GM23338 (cell line): ENCODE measurements at regions not wholly inside any gene's neighbourhood (a gene's known extent, or its start where the extent isn't known, plus 50 kb on each side); places are given as distances from the start of the nearest gene placed in this dataset.

Experiments used
- ATAC-seq: fragments of 200-7000 bp; cut with Tn5 transposase; 3 replicates; pipeline ENCODE4 v1.9.1; 2020
- DNase-seq: peaks from one replicate; pipeline ENCODE4 v3.0.0-alpha.2; 2015; ENCODE audit warnings: low spot score
- H2AFZ ChIP-seq: fragments of 200-600 bp; sonication (generic); 2 replicates; pipeline ENCODE4 v1.8.0; 2016; ENCODE audit warnings: antibody characterized with exemption, mild to moderate bottlenecking, moderate library complexity
- H3F3A ChIP-seq: fragments of 200-600 bp; sonication (generic); replicated peaks from 2 replicates; pipeline ENCODE4 v1.8.0; 2017; ENCODE audit warnings: antibody characterized with exemption, mixed run types, low read depth
- H3K27ac ChIP-seq: fragments of 200-600 bp; sonication (generic); 2 replicates; pipeline ENCODE4 v1.6.1; 2016; ENCODE audit warnings: low read depth
- H3K27me3 ChIP-seq: fragments of 200-600 bp; sonication (generic); 2 replicates; pipeline ENCODE4 v1.8.0; 2016; ENCODE audit warnings: mild to moderate bottlenecking, mixed run types, moderate library complexity; ENCODE audit not compliant: insufficient read depth
- H3K36me3 ChIP-seq: fragments of 200-600 bp; sonication (generic); 2 replicates; pipeline ENCODE4 v1.8.0; 2016; ENCODE audit warnings: mild to moderate bottlenecking; ENCODE audit not compliant: insufficient read depth
- H3K4me1 ChIP-seq: fragments of 200-600 bp; sonication (generic); 2 replicates; pipeline ENCODE4 v1.8.0; 2016; ENCODE audit warnings: mild to moderate bottlenecking, moderate library complexity; ENCODE audit not compliant: insufficient read depth
- H3K4me2 ChIP-seq: fragments of 200-600 bp; sonication (generic); 2 replicates; pipeline ENCODE4 v1.7.1; 2017; ENCODE audit warnings: mixed run types
- H3K4me3 ChIP-seq: fragments of 200-600 bp; sonication (generic); 2 replicates; pipeline ENCODE4 v1.6.1; 2016; ENCODE audit warnings: mixed run types
- H3K79me2 ChIP-seq: fragments of 200-600 bp; sonication (generic); replicated peaks from 2 replicates; pipeline ENCODE4 v1.8.0; 2017; ENCODE audit warnings: mild to moderate bottlenecking; ENCODE audit not compliant: insufficient read depth
- H3K9me2 ChIP-seq: fragments of 200-600 bp; sonication (generic); 2 replicates; pipeline ENCODE4 v1.8.0; 2017; ENCODE audit not compliant: insufficient read depth
- H4K20me1 ChIP-seq: fragments of 200-600 bp; sonication (generic); replicated peaks from 2 replicates; pipeline ENCODE4 v1.8.0; 2017; ENCODE audit warnings: mild to moderate bottlenecking; ENCODE audit not compliant: insufficient read depth
- H3K27ac Mint-ChIP-seq: 2 replicates; pipeline ENCODE4 v1.8.0; 2020; ENCODE audit warnings: inconsistent platforms, mild to moderate bottlenecking, moderate library complexity, mixed read lengths
- H3K27me3 Mint-ChIP-seq: 3 replicates; pipeline ENCODE4 v1.8.0; 2022; ENCODE audit warnings: low read depth, mild to moderate bottlenecking, moderate library complexity, mixed read lengths, inconsistent platforms; ENCODE audit not compliant: insufficient read depth, poor library complexity
- H3K36me3 Mint-ChIP-seq: 3 replicates; pipeline ENCODE4 v1.8.0; 2021; ENCODE audit warnings: low read depth, mild to moderate bottlenecking, inconsistent platforms, moderate library complexity, mixed read lengths
- H3K4me1 Mint-ChIP-seq: 3 replicates; pipeline ENCODE4 v1.8.0; 2020; ENCODE audit warnings: mild to moderate bottlenecking, inconsistent platforms, mixed read lengths
- H3K4me3 Mint-ChIP-seq: 3 replicates; pipeline ENCODE4 v1.8.0; 2021; ENCODE audit warnings: moderate library complexity, mild to moderate bottlenecking, inconsistent platforms, mixed read lengths
- H3K9me3 Mint-ChIP-seq: 3 replicates; pipeline ENCODE4 v1.8.0; 2020; ENCODE audit warnings: moderate library complexity, mild to moderate bottlenecking, inconsistent platforms, mixed read lengths
- CREB1 ChIP-seq: fragments of 250-450 bp; sonication (Bioruptor Pico); IDR thresholded peaks from 2 replicates; pipeline ENCODE4 v1.5.0; 2020; ENCODE audit warnings: low read depth, mild to moderate bottlenecking, moderate library complexity
- CTCF ChIP-seq, 2 experiments: fragments of 200-600 bp in 1 of 2; sonication (generic) in 1 of 2; conservative IDR thresholded peaks; 2 replicates each; pipeline versions ENCODE4 v1.5.1 to v1.6.1; 2016 to 2017; ENCODE audit warnings: antibody characterized with exemption in 2 of 2, low read depth in 2 of 2, mild to moderate bottlenecking in 2 of 2, moderate library complexity in 1 of 2
- EZH2phosphoT487 ChIP-seq: fragments of 200-600 bp; sonication (generic); IDR thresholded peaks from one replicate; pipeline ENCODE4 v1.8.1; 2018; ENCODE audit warnings: antibody characterized with exemption; ENCODE audit not compliant: unreplicated experiment
- JUNB ChIP-seq: IDR thresholded peaks from one replicate; pipeline ENCODE4 v1.6.1; 2016; ENCODE audit warnings: antibody characterized with exemption; ENCODE audit not compliant: unreplicated experiment
- POLR2AphosphoS5 ChIP-seq: IDR thresholded peaks from 2 replicates; pipeline ENCODE4 v1.6.1; 2016; ENCODE audit warnings: antibody characterized with exemption, low read depth
- STAT1 ChIP-seq: IDR thresholded peaks from one replicate; pipeline ENCODE4 v1.6.1; 2016; ENCODE audit warnings: antibody characterized with exemption; ENCODE audit not compliant: unreplicated experiment
- ZNF114 ChIP-seq: fragments of 250-450 bp; sonication (Bioruptor Pico); IDR thresholded peaks from 2 replicates; pipeline ENCODE4 v1.5.0; 2020; ENCODE audit warnings: mild to moderate bottlenecking, moderate library complexity
- ZNF462 ChIP-seq: fragments of 250-450 bp; sonication (Bioruptor Pico); IDR thresholded peaks from 2 replicates; pipeline ENCODE4 v1.5.0; 2020; ENCODE audit warnings: mild to moderate bottlenecking, moderate library complexity

DNA sequence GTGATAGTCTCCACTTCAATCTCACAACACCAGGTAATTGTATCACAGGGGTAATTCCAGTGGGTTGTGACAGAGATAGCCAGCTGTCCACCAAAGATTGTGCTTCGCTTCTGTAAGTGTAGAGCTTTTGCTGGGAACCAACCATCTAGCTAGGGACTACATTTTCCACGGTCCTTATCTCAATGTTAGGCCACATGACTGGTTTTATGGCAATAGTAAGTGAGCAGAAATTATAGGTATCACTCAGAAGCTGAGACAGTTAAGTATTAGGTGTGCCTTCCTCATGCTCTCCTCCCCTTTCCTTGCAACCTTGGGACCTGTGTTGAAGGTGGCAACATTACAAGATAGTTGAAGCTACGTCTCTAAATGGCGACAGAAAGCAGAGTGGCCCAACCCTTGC, 108.8 kb upstream of the NALF2 start:
- no peak for DNase-seq
- H3K27ac Mint-ChIP-seq, result no peak overlapping the region
- H4K20me1 ChIP-seq, result no peaks in the 10 kb centered on the region
- H3K9me2 ChIP-seq, result no peaks in the 10 kb centered on the region
- H3K4me2 ChIP-seq, result no peak overlapping the region
- H3K27me3 Mint-ChIP-seq, result peaks cover 9% of the 10 kb centered on the region
- H3K36me3 Mint-ChIP-seq, result no peaks in the 10 kb centered on the region
- no peaks in the 10 kb centered on the region for H3F3A ChIP-seq
- ATAC-seq, result no peak
- no peak overlapping the region for H3K27ac ChIP-seq
- no peak overlapping the region for H3K4me3 ChIP-seq
- H3K9me3 Mint-ChIP-seq, result no peaks in the 10 kb centered on the region
- no peaks in the 10 kb centered on the region for H3K36me3 ChIP-seq
- H3K4me1 ChIP-seq, result no peaks in the 10 kb centered on the region; the same call in 1 of the 2 replicates
- TF ChIP-seq CREB1 (CRISPR knock-in tag), result no peak
- no peak for TF ChIP-seq EZH2phosphoT487
- no peak for TF ChIP-seq ZNF114 (CRISPR knock-in tag)
- TF ChIP-seq JUNB, result no peak
- no peak for TF ChIP-seq STAT1
- no peak for TF ChIP-seq CTCF (conservative IDR thresholded peaks at IDR 0.05; ENCODE audit: low read depth in 2 of 2)
- no peak for TF ChIP-seq POLR2AphosphoS5
- no peaks in the 10 kb centered on the region for H3K79me2 ChIP-seq
- no peak overlapping the region for H3K4me3 Mint-ChIP-seq
- no peaks in the 10 kb centered on the region for H3K27me3 ChIP-seq
- peaks cover 17% of the 10 kb centered on the region for H3K4me1 Mint-ChIP-seq
- H2AFZ ChIP-seq, result no peak overlapping the region

- H3K4me1 Mint-ChIP-seq, result peaks cover 14% of the 10 kb centered on the region
- H3K4me1 ChIP-seq, result no peaks in the 10 kb centered on the region
- H2AFZ ChIP-seq, result no peak overlapping the region
- no peaks in the 10 kb centered on the region for H3K9me3 Mint-ChIP-seq
- ATAC-seq (no peak), DNase-seq (no peak)
- no peaks in the 10 kb centered on the region for H4K20me1 ChIP-seq
- H3F3A ChIP-seq, result no peaks in the 10 kb centered on the region
- no peaks in the 10 kb centered on the region for H3K9me2 ChIP-seq
- H3K27ac Mint-ChIP-seq, result no peak overlapping the region
- TF ChIP-seq CREB1 (CRISPR knock-in tag), result no peak
- no peak for TF ChIP-seq STAT1
- TF ChIP-seq EZH2phosphoT487, result no peak
- no peak for TF ChIP-seq ZNF114 (CRISPR knock-in tag)
- no peak for TF ChIP-seq ZNF462 (CRISPR knock-in tag)
- no peak for TF ChIP-seq JUNB
- H3K4me3 Mint-ChIP-seq, result no peak overlapping the region
- no peaks in the 10 kb centered on the region for H3K27me3 ChIP-seq
- H3K36me3 Mint-ChIP-seq, result no peaks in the 10 kb centered on the region
- no peaks in the 10 kb centered on the region for H3K36me3 ChIP-seq
- no peak overlapping the region for H3K27ac ChIP-seq
- H3K4me2 ChIP-seq, result no peak overlapping the region
- peaks cover 11% of the 10 kb centered on the region for H3K27me3 Mint-ChIP-seq
- no peak overlapping the region for H3K4me3 ChIP-seq
- no peaks in the 10 kb centered on the region for H3K79me2 ChIP-seq
Observed at GRCh38 chrX:69389101-69389501, 115.0 kb upstream of the NALF2 start.
